Suprapubic skin (tissue), 4 donors: ENCODE measurements at regions not wholly inside any gene's neighbourhood (a gene's known extent, or its start where the extent isn't known, plus 50 kb on each side); places are given as distances from the start of the nearest gene placed in this dataset.

Experiments used
- DNase-seq, 2 donors: peaks; one replicate each; pipeline ENCODE4 v3.0.0-alpha.2; 2019; ENCODE audit warnings: low spot score in 2 of 2
- H3K27ac ChIP-seq: fragments of 200-600 bp; sonication (generic); one replicate; pipeline ENCODE4 v1.5.1; 2019
- H3K27me3 ChIP-seq: fragments of 200-600 bp; sonication (generic); one replicate; pipeline ENCODE4 v1.5.1; 2019
- H3K36me3 ChIP-seq: fragments of 200-600 bp; sonication (generic); one replicate; pipeline ENCODE4 v1.5.1; 2019
- H3K4me1 ChIP-seq: fragments of 200-600 bp; sonication (generic); one replicate; pipeline ENCODE4 v1.5.1; 2019
- H3K4me3 ChIP-seq: fragments of 200-600 bp; sonication (generic); one replicate; pipeline ENCODE4 v1.5.1; 2019; ENCODE audit warnings: mild to moderate bottlenecking
- H3K9me3 ChIP-seq: fragments of 200-600 bp; sonication (generic); one replicate; pipeline ENCODE4 v1.5.1; 2019
- EP300 ChIP-seq: sonication (generic); formaldehyde crosslinking; IDR thresholded peaks from one replicate; pipeline ENCODE4 v1.6.1; 2017; ENCODE audit warnings: antibody characterized with exemption
- POLR2A ChIP-seq, 2 donors: fragments of 450-650 bp; IDR thresholded peaks; one replicate each; pipeline ENCODE4 v1.6.1; 2017; ENCODE audit warnings: antibody characterized with exemption in 2 of 2, mild to moderate bottlenecking in 2 of 2, moderate library complexity in 2 of 2
- POLR2AphosphoS5 ChIP-seq, 3 donors: sonication (generic); formaldehyde crosslinking; IDR thresholded peaks; one replicate each; pipeline ENCODE4 v1.6.1; 2017; ENCODE audit warnings: antibody characterized with exemption in 3 of 3
- WGBS: methylation state at CpG from one replicate; pipeline ENCODE4 v1.1.5; 2018; 5-methylcytosine and 5-hydroxymethylcytosine counted together
- TF ChIP-seq, protein P1 (sequence below), 2 donors: fragments of 200-600 bp in 1 of 2; fragments of 450-650 bp in 1 of 2; sonication (generic) in 1 of 2; IDR thresholded peaks; one replicate each; pipeline ENCODE4 v1.5.1; 2016 to 2019; ENCODE audit warnings: antibody characterized with exemption in 2 of 2, mild to moderate bottlenecking in 1 of 2, moderate library complexity in 1 of 2

DNA sequence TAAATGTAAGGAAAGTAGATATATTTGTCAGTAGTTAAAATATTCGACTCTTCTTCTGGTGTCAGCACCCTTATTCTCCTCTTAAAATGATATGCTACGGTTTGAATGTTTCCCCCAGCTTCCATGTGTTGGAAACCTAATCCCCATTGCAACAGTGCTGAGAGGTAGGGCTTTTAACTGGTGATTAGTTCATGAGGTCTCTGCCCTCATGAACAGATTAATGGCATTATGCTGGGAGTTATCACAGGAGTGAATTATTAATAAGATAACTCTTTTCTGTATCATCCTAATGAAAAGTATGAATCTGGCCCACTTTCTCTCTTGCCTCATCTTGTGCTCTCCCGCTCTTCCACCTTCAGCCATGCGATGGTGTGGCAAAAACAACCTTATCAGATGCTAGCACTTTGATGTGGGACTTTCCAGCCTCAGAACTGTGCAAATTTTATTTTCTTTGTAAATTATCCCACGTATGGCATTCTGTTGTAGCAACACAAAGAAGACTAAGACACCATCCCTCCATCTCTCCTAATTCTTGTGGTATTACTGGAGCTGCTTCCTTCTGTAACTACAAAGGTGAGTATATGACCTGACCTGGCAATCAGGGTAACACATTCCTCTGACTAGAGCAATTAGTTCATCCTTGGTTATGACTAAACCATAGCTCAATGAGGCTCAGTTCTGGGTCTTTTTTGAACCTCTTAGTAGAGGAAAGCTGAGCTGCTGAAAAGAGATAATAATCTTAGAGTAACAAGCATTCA, 171.1 kb upstream of the TMEM196 start:
- no peak for DNase-seq
- Histone ChIP-seq H3K27me3 (no peaks in the 10 kb centered on the region), H3K4me3 (no peak overlapping the region), H3K4me1 (no peaks in the 10 kb centered on the region), H3K36me3 (no peaks in the 10 kb centered on the region), H3K27ac (no peak overlapping the region), H3K9me3 (no peaks in the 10 kb centered on the region)
- no peak for TF ChIP-seq POLR2AphosphoS5 (IDR thresholded peaks at IDR 0.05)
- TF ChIP-seq POLR2A (IDR thresholded peaks at IDR 0.05), result no peak
- TF ChIP-seq, protein P1, sequence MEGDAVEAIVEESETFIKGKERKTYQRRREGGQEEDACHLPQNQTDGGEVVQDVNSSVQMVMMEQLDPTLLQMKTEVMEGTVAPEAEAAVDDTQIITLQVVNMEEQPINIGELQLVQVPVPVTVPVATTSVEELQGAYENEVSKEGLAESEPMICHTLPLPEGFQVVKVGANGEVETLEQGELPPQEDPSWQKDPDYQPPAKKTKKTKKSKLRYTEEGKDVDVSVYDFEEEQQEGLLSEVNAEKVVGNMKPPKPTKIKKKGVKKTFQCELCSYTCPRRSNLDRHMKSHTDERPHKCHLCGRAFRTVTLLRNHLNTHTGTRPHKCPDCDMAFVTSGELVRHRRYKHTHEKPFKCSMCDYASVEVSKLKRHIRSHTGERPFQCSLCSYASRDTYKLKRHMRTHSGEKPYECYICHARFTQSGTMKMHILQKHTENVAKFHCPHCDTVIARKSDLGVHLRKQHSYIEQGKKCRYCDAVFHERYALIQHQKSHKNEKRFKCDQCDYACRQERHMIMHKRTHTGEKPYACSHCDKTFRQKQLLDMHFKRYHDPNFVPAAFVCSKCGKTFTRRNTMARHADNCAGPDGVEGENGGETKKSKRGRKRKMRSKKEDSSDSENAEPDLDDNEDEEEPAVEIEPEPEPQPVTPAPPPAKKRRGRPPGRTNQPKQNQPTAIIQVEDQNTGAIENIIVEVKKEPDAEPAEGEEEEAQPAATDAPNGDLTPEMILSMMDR (IDR thresholded peaks at IDR 0.05), result no peak
- TF ChIP-seq EP300, result no peak
- 67% methylated on average over 5 of the region's 5 CpGs for WGBS

DNA sequence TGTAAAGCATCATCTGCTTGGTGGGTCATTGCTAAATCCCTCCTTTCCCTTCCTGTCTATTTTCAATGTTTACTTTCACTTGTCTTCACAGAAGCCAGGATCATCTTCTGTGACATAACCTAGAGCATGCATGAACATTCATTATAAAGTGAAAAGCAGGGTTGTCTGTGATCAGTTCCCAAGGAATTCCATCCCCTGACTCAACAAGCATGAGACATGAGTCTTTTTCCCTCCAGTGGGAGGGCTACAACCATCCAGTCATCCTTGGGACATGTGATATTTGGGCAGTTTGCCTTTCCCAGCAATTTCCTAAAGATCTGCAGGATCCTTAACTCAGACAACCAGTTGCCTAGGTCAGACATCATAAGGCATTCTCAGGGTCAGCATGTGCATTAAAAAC, 166.3 kb upstream of the TMEM196 start:
- H3K27me3 ChIP-seq, result no peaks in the 10 kb centered on the region
- no peak overlapping the region for H3K27ac ChIP-seq
- H3K9me3 ChIP-seq, result no peaks in the 10 kb centered on the region
- no peak overlapping the region for H3K4me3 ChIP-seq
- DNase-seq, result no peak
- H3K36me3 ChIP-seq, result no peaks in the 10 kb centered on the region
- TF ChIP-seq POLR2A (IDR thresholded peaks at IDR 0.05) (no peak), EP300 (no peak), POLR2AphosphoS5 (IDR thresholded peaks at IDR 0.05) (no peak)
- TF ChIP-seq, protein P1 (IDR thresholded peaks at IDR 0.05), result no peak
- no peaks in the 10 kb centered on the region for H3K4me1 ChIP-seq

DNA sequence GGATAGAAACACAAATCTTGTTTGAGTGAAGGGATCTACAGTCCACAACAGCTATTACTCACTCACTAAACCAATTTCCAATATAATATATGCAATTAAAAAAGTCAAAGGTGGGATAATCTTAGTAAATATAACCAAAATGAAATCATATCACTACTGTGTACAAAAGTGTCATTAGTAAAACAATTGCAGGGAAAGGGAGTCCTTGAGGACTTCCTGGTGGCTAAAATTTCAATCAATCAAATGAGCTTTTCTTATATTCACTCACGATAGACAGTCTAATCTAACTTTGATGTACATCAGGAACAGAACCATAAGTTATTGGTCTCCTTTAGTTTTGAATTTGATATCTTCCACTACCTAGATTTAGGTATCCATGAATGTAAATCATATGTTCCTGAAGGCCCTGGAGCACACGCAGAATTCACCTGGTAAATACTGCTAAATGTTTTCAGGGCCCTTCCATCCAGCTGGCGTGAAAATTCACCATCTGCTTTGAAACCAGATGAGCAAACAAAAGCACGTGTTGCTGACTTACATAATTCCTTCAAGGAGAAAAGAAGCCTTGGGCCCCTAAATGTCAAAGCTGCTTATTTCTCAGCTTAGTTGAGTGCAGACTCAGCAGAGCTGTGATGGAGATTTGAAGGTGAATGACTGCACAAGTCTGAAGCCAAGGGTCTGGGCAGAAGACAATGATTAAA, 159.3 kb upstream of the TMEM196 start:
- TF ChIP-seq, protein P1 (IDR thresholded peaks at IDR 0.05), result no peak
- no peak for TF ChIP-seq POLR2A (IDR thresholded peaks at IDR 0.05)
- TF ChIP-seq POLR2AphosphoS5 (IDR thresholded peaks at IDR 0.05), result no peak
- no peak for TF ChIP-seq EP300
- DNase-seq, result no peak
- Histone ChIP-seq H3K4me1 (no peaks in the 10 kb centered on the region), H3K9me3 (no peaks in the 10 kb centered on the region), H3K36me3 (no peaks in the 10 kb centered on the region), H3K27me3 (no peaks in the 10 kb centered on the region), H3K4me3 (no peak overlapping the region), H3K27ac (no peak overlapping the region)
- WGBS, result 51% methylated on average over 4 of the region's 4 CpGs

GRCh38 chr7:19930851-19931250, 157.4 kb upstream of the TMEM196 start:
- Histone ChIP-seq H3K4me3 (no peak overlapping the region), H3K27ac (no peak overlapping the region), H3K9me3 (no peaks in the 10 kb centered on the region), H3K27me3 (no peaks in the 10 kb centered on the region), H3K36me3 (no peaks in the 10 kb centered on the region), H3K4me1 (no peaks in the 10 kb centered on the region)
- 50% methylated on average over 2 of the region's 2 CpGs for WGBS
- no peak for TF ChIP-seq POLR2AphosphoS5 (IDR thresholded peaks at IDR 0.05)
- no peak for TF ChIP-seq POLR2A (IDR thresholded peaks at IDR 0.05)
- TF ChIP-seq EP300, result no peak
- TF ChIP-seq, protein P1 (IDR thresholded peaks at IDR 0.05), result no peak
- no peak for DNase-seq

GRCh38 chr7:19930051-19930450, 156.6 kb upstream of the TMEM196 start:
- Histone ChIP-seq H3K27me3 (no peaks in the 10 kb centered on the region), H3K4me1 (no peaks in the 10 kb centered on the region), H3K4me3 (no peak overlapping the region), H3K27ac (no peak overlapping the region), H3K9me3 (no peaks in the 10 kb centered on the region), H3K36me3 (no peaks in the 10 kb centered on the region)
- WGBS, result 47% methylated on average over 1 of the region's 1 CpG
- DNase-seq, result no peak
- TF ChIP-seq, protein P1 (IDR thresholded peaks at IDR 0.05), result no peak
